Muscle of leg (tissue), 3 donors: ENCODE measurements at regions not wholly inside any gene's neighbourhood (a gene's known extent, or its start where the extent isn't known, plus 50 kb on each side); places are given as distances from the start of the nearest gene placed in this dataset.

Source experiments
- DNase-seq: peaks from one replicate; pipeline ENCODE4 v3.0.0; 2013
- H3K27ac ChIP-seq: one replicate; pipeline ENCODE4 v1.5.1; 2013; ENCODE audit warnings: mild to moderate bottlenecking, low read length, control low read depth
- H3K27me3 ChIP-seq: one replicate; pipeline ENCODE4 v1.6.1; 2013; ENCODE audit warnings: low read length; ENCODE audit not compliant: control insufficient read depth, insufficient read depth
- H3K36me3 ChIP-seq: one replicate; pipeline ENCODE4 v1.6.1; 2013; ENCODE audit warnings: low read length; ENCODE audit not compliant: control insufficient read depth, insufficient read depth
- H3K4me1 ChIP-seq: one replicate; pipeline ENCODE4 v1.6.1; 2013; ENCODE audit warnings: low read length; ENCODE audit not compliant: control insufficient read depth, insufficient read depth
- H3K4me3 ChIP-seq: one replicate; pipeline ENCODE4 v1.5.1; 2013; ENCODE audit warnings: low read length, control low read depth
- H3K9me3 ChIP-seq: replicated peaks from 2 replicates; pipeline ENCODE4 v1.6.1; 2013; ENCODE audit warnings: low read depth, low read length; ENCODE audit not compliant: control insufficient read depth
- WGBS: methylation state at CpG from one replicate; pipeline ENCODE4 v1.1.5; 2013; ENCODE audit warnings: missing lambda C conversion rate; ENCODE audit not compliant: insufficient coverage; 5-methylcytosine and 5-hydroxymethylcytosine counted together

- DNase-seq, result no peak
- Histone ChIP-seq H3K4me1 (peaks cover 15% of the 10 kb centered on the region), H3K9me3 (no peaks in the 10 kb centered on the region), H3K36me3 (peaks cover 27% of the 10 kb centered on the region), H3K4me3 (no peak overlapping the region), H3K27ac (no peak overlapping the region), H3K27me3 (no peaks in the 10 kb centered on the region)
- WGBS, result 84% methylated on average over 10 of the region's 25 CpGs
These were observed 61.2 kb upstream of the RPH3AL start for GRCh38 chr17:413706-414380.

DNA sequence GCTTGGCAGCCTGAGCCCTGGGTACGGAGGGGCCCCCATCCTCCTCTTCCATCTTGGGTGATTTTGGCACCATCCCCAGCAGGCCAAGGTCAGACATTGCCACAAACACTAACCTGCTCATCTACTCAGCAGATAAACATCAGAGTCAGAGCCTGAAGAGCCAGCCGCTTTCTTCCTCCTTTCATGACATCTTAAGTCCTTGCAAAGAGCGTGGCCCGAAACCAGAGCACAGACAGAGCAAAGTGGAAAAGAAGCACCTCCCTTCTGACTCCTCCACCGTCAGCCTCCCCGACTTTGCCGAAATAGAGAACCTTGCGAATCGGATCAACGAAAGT, 60.4 kb upstream of the RPH3AL start:
- Histone ChIP-seq H3K4me3 (no peak overlapping the region), H3K36me3 (peaks cover 27% of the 10 kb centered on the region), H3K4me1 (peaks cover 15% of the 10 kb centered on the region), H3K27me3 (no peaks in the 10 kb centered on the region), H3K27ac (no peak overlapping the region), H3K9me3 (no peaks in the 10 kb centered on the region)
- 95% methylated on average over 7 of the region's 10 CpGs for WGBS
- no peak for DNase-seq

DNA sequence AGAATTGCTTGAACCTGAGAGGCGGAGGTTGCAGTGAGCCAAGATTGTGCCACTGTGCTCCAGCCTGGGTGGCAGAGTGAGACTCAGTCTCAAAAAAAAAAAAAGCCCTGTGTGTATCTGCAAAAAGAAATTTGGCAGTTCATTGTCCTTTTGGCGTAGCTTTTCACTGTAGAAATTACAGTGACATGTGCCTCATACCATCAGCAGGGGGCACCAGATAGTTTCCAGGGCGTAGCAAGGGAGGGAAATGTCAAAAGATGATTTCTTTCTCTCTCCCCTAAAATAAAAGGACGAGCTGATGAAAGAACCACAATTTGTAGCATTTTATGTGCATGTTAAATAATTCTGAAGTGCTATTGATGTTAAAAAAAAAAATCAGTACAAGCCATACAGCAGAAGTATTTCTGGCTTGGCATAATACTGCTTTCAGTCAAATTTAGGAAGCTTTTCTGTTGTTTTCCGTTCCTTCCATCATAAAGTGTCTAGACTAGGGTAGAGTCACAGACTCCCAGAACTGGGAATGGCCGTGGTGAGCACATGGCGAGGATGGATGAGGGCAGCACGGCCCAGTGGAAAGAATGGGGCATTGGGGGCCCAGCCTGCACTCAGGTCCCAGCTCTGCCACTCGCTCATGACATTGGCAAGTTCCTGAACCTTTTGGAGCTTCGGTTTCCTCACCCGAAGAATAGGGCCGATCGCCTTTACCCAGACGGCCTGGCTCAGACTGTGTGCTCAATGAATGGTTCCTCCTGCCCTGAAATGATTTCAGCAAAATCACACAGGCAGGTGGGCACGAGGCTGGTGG, 59.8 kb upstream of the RPH3AL start:
- Histone ChIP-seq H3K9me3 (no peaks in the 10 kb centered on the region), H3K36me3 (peaks cover 27% of the 10 kb centered on the region), H3K27ac (no peak overlapping the region), H3K4me1 (peaks cover 15% of the 10 kb centered on the region), H3K27me3 (no peaks in the 10 kb centered on the region), H3K4me3 (no peak overlapping the region)
- DNase-seq, result peak; percentile 90
- WGBS, result 80% methylated on average over 11 of the region's 15 CpGs

DNA sequence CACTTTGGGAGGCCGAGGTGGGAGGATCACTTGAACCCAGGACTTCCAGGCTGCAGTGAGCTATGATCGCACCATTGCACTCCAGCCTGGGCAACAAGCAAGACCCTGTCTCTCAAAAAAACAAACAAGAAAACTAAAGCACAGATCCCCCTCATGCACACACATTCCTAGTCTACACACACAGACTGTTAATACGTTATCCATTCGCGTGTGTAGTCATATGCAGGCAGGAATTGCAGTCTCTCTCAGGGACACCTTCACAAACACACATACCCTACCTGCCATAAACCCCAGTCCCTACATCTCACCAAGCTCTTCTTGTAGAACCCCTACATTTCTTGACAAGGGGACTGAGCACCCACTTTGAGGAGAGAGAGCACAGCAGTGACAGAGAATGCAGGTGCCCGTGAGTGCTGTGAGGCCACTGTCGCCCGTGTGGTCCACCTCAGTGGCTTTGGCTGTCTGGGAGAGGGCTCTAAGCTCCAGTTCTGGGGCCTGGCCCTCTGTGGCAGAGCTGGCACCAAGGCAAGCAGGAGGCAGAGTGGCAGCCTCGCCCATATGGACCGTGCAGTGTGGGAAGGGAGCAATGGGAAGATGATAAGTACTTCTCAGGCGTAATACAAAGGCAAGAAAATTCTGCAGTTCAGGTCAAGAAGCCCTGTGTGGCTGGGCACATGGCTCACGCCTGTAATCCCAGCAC, 59.0 kb upstream of the RPH3AL start:
- Histone ChIP-seq H3K9me3 (no peaks in the 10 kb centered on the region), H3K36me3 (peaks cover 27% of the 10 kb centered on the region), H3K27ac (peak overlapping the region; percentile 89), H3K4me3 (peak overlapping the region; percentile 86), H3K4me1 (peaks cover 15% of the 10 kb centered on the region), H3K27me3 (no peaks in the 10 kb centered on the region)
- no peak for DNase-seq
- 76% methylated on average over 12 of the region's 12 CpGs for WGBS

- DNase-seq, result peak; percentile 37
- Histone ChIP-seq H3K4me3 (peak overlapping the region; percentile 86), H3K9me3 (no peaks in the 10 kb centered on the region), H3K4me1 (peaks cover 15% of the 10 kb centered on the region), H3K27ac (peak overlapping the region; percentile 89), H3K36me3 (peaks cover 27% of the 10 kb centered on the region), H3K27me3 (no peaks in the 10 kb centered on the region)
- 11% methylated on average over 21 of the region's 27 CpGs for WGBS
These were observed 58.2 kb upstream of the RPH3AL start for GRCh38 chr17:410543-411401.

GRCh38 chr17:409848-410542, 57.4 kb upstream of the RPH3AL start:
- Histone ChIP-seq H3K4me1 (peaks cover 15% of the 10 kb centered on the region), H3K4me3 (peak overlapping the region; percentile 86), H3K27ac (peak overlapping the region; percentile 89), H3K27me3 (no peaks in the 10 kb centered on the region), H3K9me3 (no peaks in the 10 kb centered on the region), H3K36me3 (peaks cover 21% of the 10 kb centered on the region)
- peak; percentile 99 for DNase-seq
- WGBS, result 2% methylated on average over 74 of the region's 80 CpGs

GRCh38 chr17:409308-409847, 56.8 kb upstream of the RPH3AL start:
- H3K27me3 ChIP-seq, result no peaks in the 10 kb centered on the region
- WGBS, result 81% methylated on average over 16 of the region's 16 CpGs
- peaks cover 15% of the 10 kb centered on the region for H3K36me3 ChIP-seq
- DNase-seq, result peak; percentile 16
- peak overlapping the region; percentile 81 for H3K27ac ChIP-seq
- H3K4me1 ChIP-seq, result peaks cover 15% of the 10 kb centered on the region
- H3K9me3 ChIP-seq, result no peaks in the 10 kb centered on the region
- H3K4me3 ChIP-seq, result peak overlapping the region; percentile 41

DNA sequence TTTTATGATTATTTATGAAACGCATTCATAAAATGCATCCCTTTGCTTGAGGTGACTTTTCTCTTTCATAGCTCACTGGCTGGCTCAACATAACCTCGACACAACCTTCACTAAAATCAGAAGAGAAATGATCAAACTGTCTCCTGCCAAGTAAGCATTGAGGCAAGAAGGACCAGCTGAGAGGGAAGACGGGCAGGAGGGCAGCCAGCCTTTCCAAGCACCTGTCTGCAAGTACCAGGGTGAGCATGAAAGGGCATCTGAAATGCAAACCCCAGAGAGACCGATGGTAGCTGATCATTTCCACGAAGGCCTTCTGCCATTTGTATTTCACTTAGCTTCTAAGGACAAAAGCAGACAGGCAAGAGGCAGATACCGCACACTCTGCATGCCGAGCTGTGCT, 52.1 kb upstream of the RPH3AL start:
- no peaks in the 10 kb centered on the region for H3K9me3 ChIP-seq
- no peaks in the 10 kb centered on the region for H3K27me3 ChIP-seq
- no peak overlapping the region for H3K27ac ChIP-seq
- no peaks in the 10 kb centered on the region for H3K4me1 ChIP-seq
- WGBS, result 73% methylated on average over 6 of the region's 7 CpGs
- no peaks in the 10 kb centered on the region for H3K36me3 ChIP-seq
- H3K4me3 ChIP-seq, result no peak overlapping the region
- no peak for DNase-seq
